Pancreas (tissue), 10 donors: ENCODE measurements at regions not wholly inside any gene's neighbourhood (a gene's known extent, or its start where the extent isn't known, plus 50 kb on each side); places are given as distances from the start of the nearest gene placed in this dataset.
A peak's percentile ranks its signal among the peaks of the same experiment; 100 is the strongest.

Experiments
- ATAC-seq, 4 donors: fragments of 200-7000 bp; cut with Tn5 transposase; one replicate each; pipeline versions ENCODE4 v1.8.0 to v1.9.1; 2020; ENCODE audit warnings: mild to moderate bottlenecking in 4 of 4, moderate library complexity in 4 of 4
- DNase-seq, 6 donors: peaks; one replicate each; pipeline ENCODE4 v3.0.0-alpha.2; 2020
- FAIRE-seq: peaks from 2 replicates; lab custom pipeline; 2012; peaks lifted over from hg19 to GRCh38; lab: Jason Lieb, UNC
- H3K27ac ChIP-seq, 4 donors: fragments of 200-600 bp; sonication (generic); 1 replicate in 3 of 4; 2 replicates in 1 of 4; pipeline versions ENCODE4 v1.5.0 to v1.8.0; 2020
- H3K27me3 ChIP-seq, 4 donors: fragments of 200-600 bp; one replicate each; pipeline ENCODE4 v1.8.0; 2021
- H3K36me3 ChIP-seq, 3 donors: fragments of 200-600 bp; sonication (generic) in 1 of 3; one replicate each; pipeline versions ENCODE4 v1.5.0 to v1.8.0; 2020 to 2021
- H3K4me1 ChIP-seq, 3 donors: fragments of 200-600 bp; one replicate each; pipeline ENCODE4 v1.8.0; 2021
- H3K4me3 ChIP-seq, 4 donors: fragments of 200-600 bp; sonication (generic) in 2 of 4; one replicate each; pipeline versions ENCODE4 v1.5.0 to v1.8.0; 2020 to 2021
- H3K9me3 ChIP-seq, 4 donors: fragments of 200-600 bp; one replicate each; pipeline ENCODE4 v1.8.0; 2021
- WGBS, 2 donors: extraction: QIAGEN DNeasy Blood & Tissue Kit; methylation state at CpG; one replicate each; pipeline ENCODE4 v1.1.7; 2013; 5-methylcytosine and 5-hydroxymethylcytosine counted together
- intact Hi-C, 3 donors: fragments of 100-400 bp; cut with DNase I; formaldehyde crosslinking; loops; one replicate each; pipeline versions ENCODE4 v1.11.1 to v1.14.2; 2022
- TF ChIP-seq, protein P1 (sequence below), 4 donors: fragments of 200-600 bp; sonication (generic) in 3 of 4; IDR thresholded peaks; one replicate each; pipeline versions ENCODE4 v1.5.0 to v1.8.0; 2021; ENCODE audit warnings: antibody characterized with exemption in 4 of 4
- donor health status: healthy with polysubstance abuse.
- donor health status: DM: no; HTN: no; CAD: no; lungs with moderate emphysema.
- donor health status: DM: no; HTN: no; CAD: no.
- donor health status: control.
- donor health status: control.
- donor health status: Bipolar disorder and iron deficiency.
- donor health status: DM: yes; HTN: yes; CAD: no.
- donor health status: DM: no; HTN: no; CAD: no.
- donor health status: DM: no; HTN: no; CAD: no.
- donor health status: DM: yes; HTN: yes; CAD: no.

DNA sequence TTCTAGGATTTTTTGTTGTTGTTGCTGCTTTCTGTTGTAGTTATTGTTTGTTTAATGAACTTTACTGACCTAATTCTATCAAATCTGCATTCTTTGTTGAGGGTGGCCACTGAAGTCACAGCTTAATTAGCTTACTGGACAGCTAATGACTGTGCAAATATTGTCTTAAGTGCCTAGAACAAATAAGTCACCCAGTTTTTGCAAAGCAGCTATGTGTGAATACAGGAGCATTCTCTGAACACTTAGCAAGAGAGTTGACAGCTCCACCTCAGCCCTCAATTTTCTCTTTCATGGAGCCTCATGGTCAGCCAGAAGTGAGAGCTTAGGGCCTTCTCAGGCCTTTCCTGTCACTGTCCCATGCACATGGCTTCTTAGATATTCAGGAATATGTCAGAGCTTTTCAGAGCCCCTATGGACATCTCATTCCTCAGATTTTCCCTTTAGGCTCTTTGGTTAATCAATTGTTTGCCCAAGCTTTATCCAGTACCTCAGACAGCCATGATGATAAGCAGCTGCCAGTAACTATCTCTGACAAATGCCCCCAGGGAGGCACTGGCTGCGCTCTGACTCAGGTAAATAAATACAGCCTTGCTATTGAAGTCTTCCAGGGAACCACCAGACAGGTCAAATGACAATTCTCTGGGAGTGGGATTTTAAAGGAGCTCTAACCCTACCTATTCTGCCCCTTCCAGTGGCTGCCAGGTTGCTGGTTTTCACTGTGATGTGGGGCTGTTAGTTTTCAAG is 241.4 kb upstream of the IL12B start:
- TF ChIP-seq, protein P1, sequence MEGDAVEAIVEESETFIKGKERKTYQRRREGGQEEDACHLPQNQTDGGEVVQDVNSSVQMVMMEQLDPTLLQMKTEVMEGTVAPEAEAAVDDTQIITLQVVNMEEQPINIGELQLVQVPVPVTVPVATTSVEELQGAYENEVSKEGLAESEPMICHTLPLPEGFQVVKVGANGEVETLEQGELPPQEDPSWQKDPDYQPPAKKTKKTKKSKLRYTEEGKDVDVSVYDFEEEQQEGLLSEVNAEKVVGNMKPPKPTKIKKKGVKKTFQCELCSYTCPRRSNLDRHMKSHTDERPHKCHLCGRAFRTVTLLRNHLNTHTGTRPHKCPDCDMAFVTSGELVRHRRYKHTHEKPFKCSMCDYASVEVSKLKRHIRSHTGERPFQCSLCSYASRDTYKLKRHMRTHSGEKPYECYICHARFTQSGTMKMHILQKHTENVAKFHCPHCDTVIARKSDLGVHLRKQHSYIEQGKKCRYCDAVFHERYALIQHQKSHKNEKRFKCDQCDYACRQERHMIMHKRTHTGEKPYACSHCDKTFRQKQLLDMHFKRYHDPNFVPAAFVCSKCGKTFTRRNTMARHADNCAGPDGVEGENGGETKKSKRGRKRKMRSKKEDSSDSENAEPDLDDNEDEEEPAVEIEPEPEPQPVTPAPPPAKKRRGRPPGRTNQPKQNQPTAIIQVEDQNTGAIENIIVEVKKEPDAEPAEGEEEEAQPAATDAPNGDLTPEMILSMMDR (IDR thresholded peaks at IDR 0.05): no peak
- DNase-seq (no peak), FAIRE-seq (no peak), ATAC-seq (peak in 3 of 4 donors; percentile 66 to 80 (median 80))
- H3K36me3 ChIP-seq: no peaks in the 10 kb centered on the region
- intact Hi-C loops: no loop called here
- no peaks in the 10 kb centered on the region for H3K27me3 ChIP-seq
- no peak overlapping the region for H3K4me3 ChIP-seq
- 19 to 29% methylated on average over 1 of the region's 1 CpG for WGBS, 2 donors
- peaks cover 0 to 7% (median 0%) of the 10 kb centered on the region in 3 donors for H3K4me1 ChIP-seq
- H3K9me3 ChIP-seq: no peaks in the 10 kb centered on the region
- no peak overlapping the region for H3K27ac ChIP-seq

DNA sequence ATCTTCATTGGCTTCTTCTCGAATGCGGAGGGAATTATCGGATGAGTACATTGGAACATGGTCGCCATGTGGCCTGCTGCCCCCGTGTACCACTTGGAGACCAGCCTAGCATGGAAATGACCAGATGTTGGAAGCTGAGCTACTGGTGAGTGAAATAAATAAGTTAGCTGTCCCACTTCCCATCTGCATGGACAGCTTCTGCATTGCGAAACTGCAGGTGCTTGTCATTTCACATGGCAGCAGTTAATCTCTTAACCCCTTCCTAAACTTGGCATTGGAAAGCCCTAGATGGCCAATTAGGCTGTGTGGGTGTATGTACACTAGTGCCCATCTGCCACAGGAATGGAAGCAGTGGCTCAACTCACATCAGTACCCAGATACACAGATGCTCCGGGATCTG is 246.6 kb upstream of the IL12B start:
- Histone ChIP-seq H3K9me3 (no peaks in the 10 kb centered on the region), H3K4me3 (no peak overlapping the region), H3K27me3 (no peaks in the 10 kb centered on the region), H3K4me1 (peaks cover 0 to 2% (median 0%) of the 10 kb centered on the region in 3 donors), H3K27ac (no peak overlapping the region), H3K36me3 (no peaks in the 10 kb centered on the region)
- no peak for ATAC-seq
- 84 to 89% methylated on average over 7 of the region's 7 CpGs for WGBS, 2 donors
- FAIRE-seq: no peak
- DNase-seq: no peak
- TF ChIP-seq, protein P1 (IDR thresholded peaks at IDR 0.05): no peak
- intact Hi-C loops: no loop called here

DNA sequence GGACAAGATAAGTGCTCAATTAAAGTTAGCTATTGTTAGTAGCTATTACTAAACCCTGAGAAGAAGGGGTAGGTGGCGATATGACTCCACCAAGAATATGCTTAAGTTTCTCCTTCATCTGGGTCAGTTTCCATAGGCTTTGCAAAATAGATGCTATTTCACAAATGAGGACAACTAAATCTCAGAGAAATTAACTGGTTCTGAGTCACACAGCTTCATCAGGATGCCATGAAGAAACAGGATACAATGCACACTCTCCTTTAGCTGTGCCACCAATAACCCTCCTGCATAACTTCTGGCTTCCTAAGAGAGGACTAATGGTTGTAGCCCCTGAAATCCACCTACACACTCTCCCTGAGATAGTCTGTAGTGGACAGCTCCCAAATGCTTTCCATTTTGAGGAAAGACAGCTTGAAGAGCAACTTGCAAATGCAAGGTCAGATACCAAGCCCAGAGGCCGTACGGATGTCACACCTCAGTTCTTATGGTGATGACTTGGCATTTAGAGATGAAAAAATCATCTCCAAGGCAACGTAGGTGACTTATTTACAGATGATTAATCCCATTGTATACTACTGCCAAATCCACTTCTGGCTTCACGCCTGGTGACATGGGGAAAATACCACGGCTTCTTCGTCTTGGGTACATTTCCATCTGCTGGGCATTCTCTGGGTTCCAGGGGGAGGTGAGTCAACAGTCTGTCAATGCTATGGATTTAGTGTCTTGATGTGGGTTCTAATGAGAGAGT is 251.4 kb upstream of the IL12B start:
- Histone ChIP-seq H3K27me3 (no peaks in the 10 kb centered on the region), H3K27ac (no peak overlapping the region), H3K4me3 (no peak overlapping the region), H3K4me1 (no peaks in the 10 kb centered on the region), H3K9me3 (no peaks in the 10 kb centered on the region), H3K36me3 (no peaks in the 10 kb centered on the region)
- WGBS, 2 donors: 15 to 16% methylated on average over 7 of the region's 7 CpGs
- peak in 4 of 6 donors; percentile 28 to 63 (median 38) for DNase-seq
- peak; percentile 68 to 85 (median 84) for ATAC-seq
- no peak for FAIRE-seq
- intact Hi-C loops: no loop called here
- TF ChIP-seq, protein P1 (IDR thresholded peaks at IDR 0.05): no peak

DNA sequence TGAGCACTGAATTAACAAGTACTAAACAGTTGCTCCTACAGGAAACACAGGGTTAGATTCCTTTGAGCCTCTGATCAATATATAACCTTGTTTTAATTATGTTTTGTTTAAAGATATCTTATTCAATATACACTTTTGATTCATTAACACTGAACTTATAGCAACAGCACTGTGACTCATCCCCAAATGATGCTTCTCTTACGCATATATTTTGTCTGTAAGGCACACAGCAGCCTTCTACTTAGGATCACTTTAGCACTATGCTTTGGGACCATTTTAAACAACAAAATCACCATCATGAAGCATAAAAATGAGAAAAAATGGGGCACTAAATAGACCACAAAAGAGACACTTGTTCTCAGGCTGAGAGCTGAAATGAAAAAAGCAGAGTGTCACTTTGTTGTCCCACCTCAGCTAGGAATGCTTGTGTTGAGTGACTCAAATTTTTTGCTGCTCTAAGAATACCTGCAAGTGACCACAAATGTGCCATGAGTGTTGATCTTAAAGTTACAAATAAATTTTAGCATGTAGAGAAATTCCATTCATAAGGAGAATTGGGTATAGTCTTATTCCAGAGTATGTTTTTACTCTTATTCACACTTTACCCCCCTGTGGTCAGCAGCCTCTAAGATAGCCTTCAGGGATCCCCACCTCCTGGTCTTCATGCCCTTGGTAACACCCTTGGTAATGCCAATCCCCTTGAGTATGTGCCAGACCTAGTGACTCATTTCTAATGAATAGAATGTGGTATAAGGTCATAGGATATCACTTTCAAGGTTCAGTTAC is 252.7 kb upstream of the IL12B start:
- no peaks in the 10 kb centered on the region for H3K36me3 ChIP-seq
- 82 to 97% methylated on average over 1 of the region's 1 CpG for WGBS, 2 donors
- no peak overlapping the region for H3K4me3 ChIP-seq
- no peaks in the 10 kb centered on the region for H3K9me3 ChIP-seq
- H3K4me1 ChIP-seq: no peaks in the 10 kb centered on the region
- FAIRE-seq: no peak
- intact Hi-C loops: no loop called here
- H3K27me3 ChIP-seq: no peaks in the 10 kb centered on the region
- no peak overlapping the region for H3K27ac ChIP-seq
- ATAC-seq: no peak
- TF ChIP-seq, protein P1 (IDR thresholded peaks at IDR 0.05): no peak
- no peak for DNase-seq
